Medulla oblongata (tissue), 1 donor: ENCODE measurements at regions not wholly inside any gene's neighbourhood (a gene's known extent, or its start where the extent isn't known, plus 50 kb on each side); places are given as distances from the start of the nearest gene placed in this dataset.

Experiments
- DNase-seq: peaks from one replicate; pipeline ENCODE4 v3.0.0-alpha.2; 2015; ENCODE audit errors: extremely low spot score

DNA sequence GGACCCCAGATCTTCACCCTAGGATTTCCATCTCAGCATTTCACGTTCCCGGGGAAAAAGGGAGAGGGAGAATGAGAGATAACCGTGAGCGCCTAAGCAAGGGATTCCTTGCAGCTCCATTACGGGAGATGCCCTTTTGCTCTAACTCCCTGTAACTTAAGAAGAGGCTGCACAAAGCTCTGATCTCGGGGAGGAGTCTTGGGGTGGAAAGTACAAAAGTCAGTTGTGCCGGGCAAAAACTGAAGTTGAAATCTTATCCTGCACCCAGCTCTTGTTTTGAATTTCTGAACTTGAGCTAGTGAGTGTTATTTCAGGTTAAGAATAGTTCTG is 256.4 kb upstream of the SOX21 start:
- DNase-seq, result peak; percentile 35

DNA sequence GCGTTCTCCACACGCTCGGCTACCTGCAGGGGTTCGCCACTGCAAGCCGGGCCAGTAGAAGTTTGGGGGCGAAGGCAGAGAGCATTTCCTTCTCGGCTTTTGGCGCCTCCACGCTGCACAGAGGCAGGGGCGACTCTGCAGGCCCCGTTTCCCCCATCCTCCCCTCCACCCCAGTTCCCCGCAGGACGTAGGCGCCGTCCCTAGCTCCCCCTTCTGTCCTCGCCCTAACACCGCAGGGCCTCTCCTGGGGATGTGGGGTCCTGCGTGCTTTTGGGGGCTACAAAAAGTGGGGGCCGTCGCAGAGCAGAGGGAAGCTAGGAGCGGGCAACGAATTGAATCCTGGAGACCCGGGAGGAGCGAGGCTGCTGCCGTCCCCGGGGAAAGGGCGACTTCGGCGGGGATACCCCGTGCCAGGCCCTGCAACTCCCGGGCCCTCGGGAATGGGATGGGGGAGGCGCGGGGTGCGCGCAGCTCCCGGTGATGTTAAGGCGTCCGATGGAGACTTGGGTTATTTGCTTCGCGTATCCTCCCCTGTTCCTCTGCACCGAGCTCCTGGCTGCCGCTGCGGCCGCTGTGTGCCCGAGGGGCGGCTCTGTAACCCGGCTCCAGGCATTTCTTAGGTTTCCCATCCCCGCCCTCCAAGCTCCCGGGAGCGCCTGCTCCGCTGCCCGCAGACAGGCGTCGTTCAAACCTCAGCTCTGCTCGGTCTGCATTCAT is 255.9 kb upstream of the SOX21 start:
- peak; percentile 45 for DNase-seq

DNA sequence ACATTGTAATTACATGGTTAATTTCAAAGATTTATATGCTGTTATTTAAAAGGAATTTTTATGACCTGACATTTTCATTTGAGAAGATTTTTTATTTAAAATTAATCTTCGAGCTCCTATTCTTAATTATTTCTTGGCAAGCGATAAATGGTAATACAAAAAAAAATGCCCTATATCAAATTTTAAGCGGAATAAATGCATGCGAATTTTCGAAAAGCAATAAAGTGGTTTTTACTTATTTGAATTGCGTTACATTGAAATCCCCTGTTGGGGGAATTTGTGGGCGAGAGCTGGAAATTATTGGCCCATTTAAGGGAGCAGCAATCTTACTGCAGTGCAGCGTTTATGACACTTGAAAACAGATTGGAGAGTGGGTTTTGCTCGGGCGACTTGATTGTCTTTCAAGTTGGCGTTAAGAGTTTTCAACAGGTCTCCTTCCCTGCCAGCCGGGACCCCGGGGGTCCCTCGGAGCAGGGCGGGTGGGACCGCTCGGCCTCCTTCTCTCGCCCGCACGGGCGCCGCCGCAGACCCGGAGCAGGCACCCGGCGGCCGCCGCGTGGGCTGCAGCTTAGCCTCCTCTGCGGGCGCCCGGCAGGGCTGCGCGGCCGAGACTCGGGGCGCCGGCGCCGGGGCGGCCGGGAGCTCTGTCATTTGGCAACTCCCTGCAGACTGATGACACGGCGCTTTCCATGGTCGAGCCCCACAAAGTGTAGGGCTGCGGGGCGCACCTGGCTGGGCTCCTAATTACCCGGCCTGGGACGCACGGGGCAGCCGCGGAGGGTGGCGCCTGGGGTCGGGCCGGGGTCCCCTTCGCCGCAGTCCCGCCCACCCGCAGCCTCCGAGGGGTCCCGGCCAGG is 255.1 kb upstream of the SOX21 start:
- peak; percentile 32 for DNase-seq

DNA sequence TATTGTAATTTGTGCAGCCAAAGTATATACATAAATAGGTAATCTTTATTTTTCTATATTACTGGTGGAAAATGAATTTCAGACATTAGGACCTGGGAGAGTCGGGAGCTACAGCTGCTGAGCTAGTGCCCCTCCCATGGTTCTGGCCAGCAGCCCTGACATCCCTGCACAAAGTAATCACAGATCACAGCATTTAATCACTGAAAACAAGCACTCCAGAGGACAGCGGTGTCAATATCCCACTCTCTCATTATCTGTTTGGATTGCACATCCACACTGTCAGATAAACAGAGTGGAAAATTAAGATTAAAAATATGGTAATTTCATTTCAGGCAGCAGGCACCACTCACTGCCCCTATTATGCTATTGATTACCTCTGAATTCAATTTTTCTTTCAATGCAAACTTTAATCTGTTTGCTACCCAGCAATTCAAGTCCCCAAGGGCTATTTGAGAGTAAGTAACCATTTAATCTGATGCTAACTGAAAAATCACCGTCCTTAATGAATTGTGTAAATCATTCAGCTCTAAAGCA is 254.1 kb upstream of the SOX21 start:
- DNase-seq, result no peak

DNA sequence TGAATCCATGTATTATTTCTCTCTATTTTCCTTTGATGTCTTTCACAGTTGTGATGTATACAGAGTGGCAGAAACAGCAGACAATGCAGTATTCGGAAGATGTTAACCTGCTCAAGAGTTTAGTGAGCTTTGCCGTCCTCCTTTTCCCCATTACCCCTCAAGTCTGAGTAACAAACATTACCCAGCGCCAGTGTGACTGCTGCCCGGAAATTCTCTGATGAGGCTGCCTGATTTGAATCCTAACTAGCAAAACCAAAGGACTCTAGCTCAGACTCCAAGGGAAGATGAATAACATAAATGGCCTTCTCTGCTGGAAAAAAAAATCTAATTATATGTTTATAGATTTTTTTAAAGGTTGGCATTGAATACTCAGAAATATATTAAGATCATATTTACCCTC is 247.3 kb upstream of the SOX21 start:
- DNase-seq, result peak; percentile 49

DNA sequence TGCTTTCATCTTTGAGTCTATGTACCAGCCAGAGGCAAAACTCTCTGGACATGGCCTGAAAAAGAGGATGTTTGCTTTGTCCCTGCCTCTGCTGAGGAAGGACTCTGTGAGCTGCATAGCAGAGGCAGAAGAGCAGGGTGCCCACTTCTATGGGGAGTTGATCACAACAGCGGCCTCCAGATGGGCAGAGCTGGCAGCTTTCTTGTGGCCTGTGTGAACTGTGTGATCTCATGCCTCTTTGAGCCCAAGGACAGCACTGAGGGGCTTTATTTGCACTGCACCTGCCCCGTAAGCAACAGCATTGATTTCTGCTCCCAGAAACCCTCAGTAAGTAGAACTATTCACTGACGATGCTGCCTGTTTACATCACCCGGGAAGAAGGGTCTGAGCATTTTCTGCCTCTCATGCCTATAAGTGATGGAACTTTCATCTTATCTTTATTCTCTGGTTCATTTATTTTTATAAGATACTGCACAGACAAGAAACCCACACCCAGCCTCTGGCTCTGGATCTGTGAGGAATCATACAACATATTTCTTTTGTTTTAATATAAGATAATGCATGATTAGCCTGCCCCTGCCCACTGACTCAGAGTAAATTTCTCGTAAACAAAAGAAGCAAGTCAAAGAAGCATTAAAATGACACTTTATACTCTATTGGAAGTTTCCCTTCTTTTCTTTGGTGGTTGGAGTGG is 244.2 kb upstream of the SOX21 start:
- DNase-seq, result peak; percentile 36

DNA sequence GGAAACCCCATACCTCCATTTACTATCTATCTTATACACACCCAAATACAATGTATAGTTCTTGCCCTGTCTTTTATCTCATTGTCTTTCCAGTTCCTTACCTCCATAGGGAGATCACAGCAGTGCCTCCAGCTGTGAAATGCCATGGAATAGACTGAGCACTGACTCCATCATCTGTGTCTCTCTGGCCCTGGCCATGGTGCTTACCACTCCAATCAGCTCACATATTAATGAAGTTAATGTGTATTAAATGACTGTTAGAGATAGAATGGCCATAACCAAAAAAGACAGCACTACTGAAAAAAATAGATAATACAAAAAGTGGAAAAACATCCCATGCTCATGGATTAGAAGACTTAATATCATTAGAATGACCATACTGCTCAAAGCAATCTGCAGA is 240.4 kb upstream of the SOX21 start:
- no peak for DNase-seq

DNA sequence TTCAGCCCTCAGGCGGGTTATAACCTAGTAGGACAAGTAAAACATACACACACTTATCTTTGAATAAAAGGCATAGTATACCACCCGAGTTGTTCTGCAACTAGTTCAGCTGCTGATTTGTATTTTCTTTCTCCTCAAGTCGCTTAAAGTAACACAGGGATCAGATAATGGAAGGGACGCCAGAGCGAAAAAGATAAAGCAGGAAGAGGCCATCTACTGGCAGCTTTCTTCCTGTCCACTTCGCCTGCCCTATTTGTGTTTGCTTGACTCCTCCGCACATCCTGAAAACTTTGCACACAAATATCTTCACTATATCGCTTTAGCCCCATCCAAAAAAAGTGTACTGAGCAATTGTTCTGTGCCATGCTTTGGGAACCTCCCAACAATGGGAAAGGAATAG is 238.0 kb upstream of the SOX21 start:
- DNase-seq, result peak; percentile 71

DNA sequence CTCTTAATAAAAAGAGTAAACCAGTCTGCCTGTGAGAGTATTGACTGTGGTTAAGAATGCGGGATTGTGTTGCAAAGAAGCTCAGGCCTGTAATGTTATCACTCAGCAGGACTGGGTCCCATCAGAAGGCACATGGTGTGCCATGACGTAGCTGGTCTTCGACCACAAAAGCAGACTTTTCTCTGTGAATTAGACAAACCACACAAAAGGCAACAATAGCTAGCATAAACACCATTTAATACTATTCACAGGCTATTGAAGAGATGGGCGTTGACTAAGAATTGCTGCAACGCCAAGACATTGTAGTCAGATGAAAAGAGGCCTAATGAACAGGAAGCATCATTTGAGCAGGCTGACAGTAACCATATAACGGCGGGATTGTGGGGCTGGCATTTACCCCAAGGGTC is 235.6 kb upstream of the SOX21 start:
- peak; percentile 36 for DNase-seq

DNA sequence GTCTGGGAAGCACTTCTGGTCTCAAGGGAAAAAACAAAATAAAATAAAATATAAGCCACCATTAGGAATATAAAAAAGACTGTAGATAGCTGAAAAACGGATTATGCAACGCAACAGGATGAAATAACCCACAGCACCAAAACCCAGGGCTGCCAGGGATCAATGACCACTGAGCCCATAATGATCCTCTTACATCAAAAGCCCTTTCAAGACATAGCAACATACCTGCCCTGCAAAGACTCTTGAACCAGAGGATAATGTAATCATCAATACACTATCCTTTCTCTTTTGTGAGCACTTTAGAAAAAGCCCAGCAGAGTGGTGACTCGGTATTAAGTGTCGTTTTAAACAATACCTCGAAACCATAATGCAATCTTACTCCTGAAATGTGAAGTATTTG is 235.0 kb upstream of the SOX21 start:
- no peak for DNase-seq

DNA sequence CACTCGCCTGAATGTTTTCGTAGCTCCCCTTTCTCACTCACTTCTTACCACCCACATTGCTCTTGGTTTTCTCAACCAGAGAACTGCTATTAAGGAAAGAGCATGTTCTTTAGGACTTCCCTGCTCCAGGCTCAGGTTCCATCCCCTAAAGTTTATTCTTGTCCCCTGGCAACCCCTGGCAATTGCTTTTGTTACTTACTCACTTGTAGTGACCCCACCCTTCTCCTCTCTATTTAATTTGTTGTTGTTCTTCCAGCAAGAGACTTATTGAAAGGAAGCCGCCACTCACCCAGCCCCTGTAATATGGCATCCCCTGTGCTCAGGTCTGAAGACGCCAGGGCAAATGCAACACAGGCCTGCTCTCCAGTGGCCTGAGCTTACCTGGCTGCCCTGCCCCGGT is 233.7 kb upstream of the SOX21 start:
- no peak for DNase-seq

DNA sequence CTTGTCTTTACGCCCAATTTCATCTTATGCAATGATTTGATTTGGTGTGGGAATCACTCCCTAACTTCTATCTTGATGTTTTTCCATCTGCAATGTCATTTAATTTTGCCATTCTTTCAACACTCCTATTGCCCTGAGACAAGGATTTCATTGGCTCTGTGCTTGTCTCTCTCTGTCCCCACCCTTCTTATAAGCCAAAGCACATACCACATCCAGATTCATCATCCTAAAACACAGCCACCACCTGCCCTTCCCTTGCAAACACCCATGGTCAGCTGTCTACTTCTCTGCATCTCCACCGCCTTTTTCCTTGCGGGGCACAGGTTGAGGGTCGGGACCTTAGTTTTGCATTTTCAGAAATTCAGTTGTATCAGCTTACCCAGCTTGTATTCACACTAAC is 225.8 kb upstream of the SOX21 start:
- DNase-seq, result no peak

DNA sequence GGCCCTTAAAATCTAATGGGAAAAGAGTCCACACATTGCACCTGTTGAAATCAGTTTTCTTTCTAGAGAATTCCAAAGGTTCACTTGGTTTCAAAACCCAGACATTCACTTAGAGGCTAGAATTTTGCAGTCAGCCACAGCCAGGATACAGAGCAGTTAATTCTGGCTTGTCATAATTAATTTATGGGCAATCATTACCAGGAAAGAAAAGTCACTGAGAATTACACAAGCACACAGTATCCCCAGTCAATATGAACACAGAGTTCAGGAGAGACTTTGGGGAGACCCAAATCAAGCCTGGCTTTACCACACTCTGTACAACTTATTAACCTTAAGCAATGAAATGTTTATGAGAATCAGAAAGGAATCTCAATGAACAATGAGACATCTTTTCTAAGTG is 224.3 kb upstream of the SOX21 start:
- no peak for DNase-seq

DNA sequence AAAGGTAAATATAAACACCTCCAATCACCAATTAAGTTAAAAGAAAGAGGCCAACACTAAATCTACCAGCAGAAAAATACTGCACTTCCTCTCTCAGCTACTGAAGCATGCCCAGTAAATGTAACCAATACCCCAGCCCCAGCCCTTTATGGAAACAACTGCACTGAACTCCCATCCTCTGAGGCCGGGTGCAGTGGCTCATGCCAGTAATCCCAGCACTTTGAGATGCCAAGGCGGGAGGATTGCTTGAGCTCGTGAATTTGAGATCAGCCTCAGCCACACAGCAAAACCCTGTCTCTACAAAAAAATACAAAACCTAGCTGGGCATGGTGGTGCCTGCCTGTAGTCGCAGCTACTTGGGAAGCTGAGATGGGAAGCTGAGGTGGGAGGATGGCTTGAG is 221.6 kb upstream of the SOX21 start:
- DNase-seq, result no peak

DNA sequence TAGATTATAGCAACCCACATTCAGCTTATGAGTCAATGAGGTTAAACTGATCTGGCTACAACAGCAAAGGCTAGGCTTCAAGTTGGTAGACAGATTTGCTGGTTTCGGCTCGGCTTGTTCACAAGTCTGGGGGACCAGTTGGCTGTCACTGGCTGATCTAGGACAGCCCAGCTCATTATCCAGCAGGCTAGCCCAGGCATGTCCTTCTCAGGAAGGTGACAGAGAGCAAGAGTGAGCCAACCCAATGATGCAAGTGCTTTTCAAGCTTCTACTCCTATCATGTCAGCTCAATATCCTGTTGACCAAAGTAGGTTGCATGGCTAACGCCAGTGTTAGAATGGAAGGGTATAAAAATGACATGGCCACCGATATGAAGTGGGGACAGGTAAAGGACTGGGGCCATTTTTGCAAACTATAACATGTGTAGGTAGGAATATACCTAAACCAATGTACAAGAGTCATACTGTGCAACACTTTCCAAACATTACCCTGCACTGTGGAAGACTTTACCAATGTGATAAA is 220.9 kb upstream of the SOX21 start:
- no peak for DNase-seq

DNA sequence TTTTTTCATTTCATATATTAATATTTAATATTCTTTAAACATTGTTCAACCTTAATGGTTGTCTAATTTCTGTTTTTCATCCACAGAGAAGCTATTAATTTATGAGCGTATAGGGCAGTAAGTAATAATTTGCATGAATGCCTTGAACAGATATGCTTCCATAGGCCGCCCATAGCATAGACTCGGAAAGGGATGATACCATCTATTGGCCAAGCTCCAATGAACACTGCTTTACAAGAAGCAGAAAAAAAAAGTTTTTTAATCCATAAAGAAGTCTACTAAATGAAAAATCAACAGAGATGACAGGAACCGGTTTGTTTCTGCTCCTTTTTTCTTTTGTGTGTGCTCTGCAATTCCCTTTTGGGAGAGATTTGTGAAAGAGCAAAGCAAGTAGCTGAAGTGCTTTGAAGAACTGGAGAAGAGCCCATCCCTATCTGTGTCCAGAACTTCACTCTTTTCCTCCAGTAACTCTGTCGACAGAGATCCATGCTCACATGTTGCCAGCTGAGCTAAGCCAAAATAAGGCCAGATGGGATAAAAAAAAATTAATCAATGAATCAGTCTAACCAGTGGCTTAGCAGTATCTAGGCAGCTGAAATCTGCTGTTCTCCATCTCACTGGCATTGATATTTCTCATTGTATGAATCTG is 215.9 kb upstream of the SOX21 start:
- DNase-seq, result no peak

DNA sequence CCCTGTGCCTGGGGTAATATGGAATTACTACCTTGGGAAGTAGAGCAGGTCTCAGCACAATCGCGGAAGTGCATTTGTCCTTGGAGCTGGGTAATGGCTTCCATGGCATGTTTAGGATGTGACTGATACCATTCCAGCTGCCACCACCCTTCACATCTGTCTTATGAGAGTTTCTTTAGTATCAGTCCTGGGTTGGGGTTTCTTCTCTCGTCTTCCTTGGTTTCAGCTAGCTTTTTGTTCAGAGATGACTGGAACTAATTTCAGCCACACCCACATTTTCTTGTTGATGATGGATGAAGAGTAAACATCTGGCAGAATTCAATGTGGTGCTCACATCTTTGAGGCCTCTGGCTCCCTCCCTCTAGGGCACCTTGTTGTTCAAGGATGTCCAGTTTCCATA is 212.9 kb upstream of the SOX21 start:
- no peak for DNase-seq

DNA sequence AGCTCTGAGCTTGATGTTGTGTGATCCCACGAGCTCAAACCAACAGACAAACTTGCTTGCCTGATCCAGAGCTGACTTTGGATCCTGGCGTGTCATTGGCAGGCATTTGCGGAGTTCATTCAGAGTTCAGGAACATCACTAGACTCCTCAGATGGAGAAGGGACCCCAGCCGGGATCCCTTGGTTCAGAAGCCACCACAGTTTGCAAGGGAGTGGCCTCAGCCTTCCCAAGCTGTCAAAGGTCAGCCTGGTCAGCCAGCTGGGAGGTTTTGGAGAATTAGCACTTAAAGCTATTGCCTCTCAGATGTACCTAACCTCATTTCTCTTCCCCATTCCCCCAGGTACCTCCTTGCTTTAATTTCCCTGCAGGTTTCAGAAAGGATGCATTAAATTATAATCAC is 208.8 kb upstream of the SOX21 start:
- no peak for DNase-seq

DNA sequence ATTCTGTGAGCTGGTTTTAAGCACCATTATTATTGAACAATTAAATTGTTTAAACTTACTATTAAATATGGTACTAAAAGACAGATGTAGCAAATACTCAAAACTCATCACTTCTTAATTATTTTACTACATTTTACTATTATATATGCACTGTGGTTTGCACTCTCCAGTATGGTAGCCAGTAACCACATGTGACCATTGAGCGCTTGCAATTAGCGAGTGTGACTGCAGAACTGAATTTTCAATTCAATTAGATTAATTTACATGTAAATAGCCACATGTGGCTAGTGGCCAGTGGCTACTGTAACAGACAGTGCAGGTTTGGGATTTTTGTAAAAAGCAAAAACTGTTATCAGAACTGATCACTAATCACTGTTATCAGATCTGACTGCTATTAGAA is 208.2 kb upstream of the SOX21 start:
- DNase-seq, result no peak

DNA sequence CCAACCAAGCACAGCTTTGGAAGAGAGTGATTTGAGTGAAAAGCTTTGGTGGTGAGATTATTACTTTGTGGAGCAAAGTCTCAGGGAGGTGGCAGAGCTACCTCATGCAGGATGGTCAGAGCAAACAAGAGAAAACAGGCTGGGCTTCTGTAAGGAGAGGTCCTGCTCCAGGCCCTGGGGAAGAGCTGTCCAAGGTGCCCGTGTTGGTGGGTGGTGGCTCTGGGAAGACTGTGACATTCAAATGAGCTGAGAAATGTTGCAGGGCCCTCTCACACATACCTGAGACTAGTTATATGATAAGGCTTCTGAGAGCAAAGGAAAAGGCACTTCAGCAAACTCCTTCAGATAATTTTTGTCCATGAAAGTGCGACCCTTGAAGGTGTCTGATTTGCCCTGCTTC is 205.5 kb upstream of the SOX21 start:
- DNase-seq, result no peak

DNA sequence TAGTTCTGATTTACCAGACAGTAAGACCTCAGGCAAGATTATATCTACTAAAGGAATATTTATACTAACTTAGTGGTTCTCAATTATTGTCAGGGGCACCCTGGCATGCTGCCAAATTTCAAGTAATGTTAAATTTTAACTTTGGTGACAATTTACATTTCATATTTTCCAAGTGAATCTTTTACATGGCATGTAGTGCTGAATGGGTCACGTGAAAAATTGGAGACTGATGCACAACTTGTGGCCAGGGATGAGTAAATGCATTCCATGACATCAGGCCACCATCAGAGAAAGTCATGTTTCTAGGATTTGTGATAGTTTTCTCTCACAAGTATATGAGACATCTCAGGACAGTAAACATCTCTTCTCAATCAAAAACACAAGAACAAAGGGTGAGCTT is 202.6 kb upstream of the SOX21 start:
- DNase-seq, result no peak

DNA sequence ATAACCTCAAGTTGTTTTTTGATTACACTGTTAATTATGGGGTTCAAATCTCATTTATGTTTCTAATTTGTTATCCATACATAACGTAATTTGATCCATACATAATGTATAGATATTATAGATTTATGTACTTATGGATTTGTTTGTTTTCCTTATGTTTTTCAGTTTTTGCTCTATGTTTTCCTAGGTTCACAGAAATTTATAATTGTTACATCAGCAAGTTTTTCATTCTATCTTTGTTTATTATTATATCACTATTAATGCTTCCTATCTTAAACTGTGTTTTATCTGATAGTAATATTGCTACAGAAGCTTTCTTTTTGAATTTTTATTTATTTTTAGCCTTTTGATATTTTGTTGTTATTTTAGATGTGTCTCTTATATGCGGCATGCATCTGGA is 194.3 kb upstream of the SOX21 start:
- DNase-seq, result no peak
